Activated T-cell treated with anti-CD3 and anti-CD28 coated beads, Interleukin-2, amount 50 U/mL, for 4 hours (primary cell): ENCODE measurements at regions not wholly inside any gene's neighbourhood (a gene's known extent, or its start where the extent isn't known, plus 50 kb on each side); places are given as distances from the start of the nearest gene placed in this dataset.
A peak's percentile ranks its signal among the peaks of the same experiment; 100 is the strongest.

ENCODE experiments used
- ATAC-seq, 2 donors: fragments of 200-7000 bp; cut with Tn5 transposase; one replicate each; pipeline ENCODE4 v1.10.0; 2021
- DNase-seq: peaks from one replicate; pipeline ENCODE4 v3.0.0-alpha.2; 2020
- H3K27me3 Mint-ChIP-seq: one replicate; pipeline ENCODE4 v1.8.0; 2021; ENCODE audit warnings: low read depth, mixed read lengths
- H3K36me3 Mint-ChIP-seq: one replicate; pipeline ENCODE4 v1.8.0; 2022; ENCODE audit warnings: mixed read lengths; ENCODE audit not compliant: insufficient read depth
- H3K4me1 Mint-ChIP-seq: one replicate; pipeline ENCODE4 v1.8.0; 2021; ENCODE audit warnings: low read depth, mixed read lengths
- H3K4me3 Mint-ChIP-seq: one replicate; pipeline ENCODE4 v1.8.0; 2021; ENCODE audit warnings: mild to moderate bottlenecking, moderate library complexity, mixed read lengths
- H3K9me3 Mint-ChIP-seq: one replicate; pipeline ENCODE4 v1.8.0; 2021; ENCODE audit warnings: mixed read lengths

- DNase-seq: no peak
- no peaks in the 10 kb centered on the region for H3K36me3 Mint-ChIP-seq
- H3K9me3 Mint-ChIP-seq: no peaks in the 10 kb centered on the region
- no peaks in the 10 kb centered on the region for H3K4me1 Mint-ChIP-seq
- ATAC-seq: no peak
- H3K4me3 Mint-ChIP-seq: no peak overlapping the region
- peaks cover 12% of the 10 kb centered on the region for H3K27me3 Mint-ChIP-seq
Measured at GRCh38 chr17:73939806-73940205, 263.7 kb upstream of the RPL38 start.

GRCh38 chr17:73940511-73940910 lies 263.0 kb upstream of the RPL38 start:
- no peak overlapping the region for H3K4me3 Mint-ChIP-seq
- H3K27me3 Mint-ChIP-seq: peaks cover 16% of the 10 kb centered on the region
- H3K4me1 Mint-ChIP-seq: no peaks in the 10 kb centered on the region
- H3K9me3 Mint-ChIP-seq: no peaks in the 10 kb centered on the region
- ATAC-seq (no peak), DNase-seq (no peak)
- H3K36me3 Mint-ChIP-seq: no peaks in the 10 kb centered on the region

GRCh38 chr17:73941919-73942530 lies 261.5 kb upstream of the RPL38 start:
- Mint-ChIP-seq H3K27me3 (peaks cover 18% of the 10 kb centered on the region), H3K4me1 (no peaks in the 10 kb centered on the region), H3K36me3 (no peaks in the 10 kb centered on the region), H3K4me3 (no peak overlapping the region), H3K9me3 (no peaks in the 10 kb centered on the region)
- ATAC-seq: no peak
- no peak for DNase-seq

- ATAC-seq (no peak), DNase-seq (no peak)
- Mint-ChIP-seq H3K9me3 (no peaks in the 10 kb centered on the region), H3K4me1 (no peaks in the 10 kb centered on the region), H3K36me3 (no peaks in the 10 kb centered on the region), H3K4me3 (no peak overlapping the region), H3K27me3 (peaks cover 22% of the 10 kb centered on the region)
Measured at GRCh38 chr17:73942703-73943415, 260.6 kb upstream of the RPL38 start.

- Mint-ChIP-seq H3K36me3 (no peaks in the 10 kb centered on the region), H3K4me3 (no peak overlapping the region), H3K9me3 (no peaks in the 10 kb centered on the region), H3K4me1 (no peaks in the 10 kb centered on the region), H3K27me3 (peaks cover 22% of the 10 kb centered on the region)
- ATAC-seq (no peak), DNase-seq (no peak)
Measured at GRCh38 chr17:73943416-73944110, 259.9 kb upstream of the RPL38 start.

- Mint-ChIP-seq H3K9me3 (no peaks in the 10 kb centered on the region), H3K36me3 (no peaks in the 10 kb centered on the region), H3K4me1 (no peaks in the 10 kb centered on the region), H3K27me3 (peaks cover 22% of the 10 kb centered on the region), H3K4me3 (no peak overlapping the region)
- no peak for ATAC-seq
- DNase-seq: no peak
Measured at GRCh38 chr17:73944366-73944765, 259.1 kb upstream of the RPL38 start.

GRCh38 chr17:73947281-73947965 lies 256.1 kb upstream of the RPL38 start:
- Mint-ChIP-seq H3K36me3 (no peaks in the 10 kb centered on the region), H3K4me3 (no peak overlapping the region), H3K9me3 (no peaks in the 10 kb centered on the region), H3K4me1 (peaks cover 3% of the 10 kb centered on the region), H3K27me3 (peaks cover 27% of the 10 kb centered on the region)
- ATAC-seq (no peak), DNase-seq (no peak)

- Mint-ChIP-seq H3K36me3 (no peaks in the 10 kb centered on the region), H3K27me3 (peaks cover 27% of the 10 kb centered on the region), H3K9me3 (no peaks in the 10 kb centered on the region), H3K4me1 (peaks cover 3% of the 10 kb centered on the region), H3K4me3 (no peak overlapping the region)
- no peak for DNase-seq
- ATAC-seq: no peak
Measured at GRCh38 chr17:73947966-73948355, 255.5 kb upstream of the RPL38 start.

GRCh38 chr17:73949903-73950592 lies 253.4 kb upstream of the RPL38 start:
- DNase-seq (no peak), ATAC-seq (no peak)
- Mint-ChIP-seq H3K4me3 (no peak overlapping the region), H3K9me3 (no peaks in the 10 kb centered on the region), H3K4me1 (peaks cover 3% of the 10 kb centered on the region), H3K27me3 (peaks cover 22% of the 10 kb centered on the region), H3K36me3 (no peaks in the 10 kb centered on the region)

GRCh38 chr17:73950593-73950914 lies 252.9 kb upstream of the RPL38 start:
- DNase-seq (no peak), ATAC-seq (no peak)
- peaks cover 20% of the 10 kb centered on the region for H3K27me3 Mint-ChIP-seq
- no peaks in the 10 kb centered on the region for H3K36me3 Mint-ChIP-seq
- H3K9me3 Mint-ChIP-seq: no peaks in the 10 kb centered on the region
- no peak overlapping the region for H3K4me3 Mint-ChIP-seq
- H3K4me1 Mint-ChIP-seq: peaks cover 3% of the 10 kb centered on the region

GRCh38 chr17:73952082-73952479 lies 251.4 kb upstream of the RPL38 start:
- ATAC-seq: peak in 1 of 2 donors; percentile 9

GRCh38 chr17:73952480-73953205 lies 250.8 kb upstream of the RPL38 start:
- no peaks in the 10 kb centered on the region for H3K36me3 Mint-ChIP-seq
- peak; percentile 28 for DNase-seq
- H3K27me3 Mint-ChIP-seq: peaks cover 15% of the 10 kb centered on the region
- ATAC-seq: peak; percentile 70 to 75
- peak overlapping the region; percentile 32 for H3K4me3 Mint-ChIP-seq
- H3K4me1 Mint-ChIP-seq: peaks cover 3% of the 10 kb centered on the region
- H3K9me3 Mint-ChIP-seq: no peaks in the 10 kb centered on the region

More at GRCh38 chr17:73952082-73952479, 251.4 kb upstream of the RPL38 start:
- Mint-ChIP-seq H3K9me3 (no peaks in the 10 kb centered on the region), H3K4me3 (peak overlapping the region; percentile 32), H3K36me3 (no peaks in the 10 kb centered on the region), H3K4me1 (peaks cover 3% of the 10 kb centered on the region), H3K27me3 (peaks cover 18% of the 10 kb centered on the region)
- no peak for DNase-seq

- H3K4me3 Mint-ChIP-seq: no peak overlapping the region
- H3K9me3 Mint-ChIP-seq: no peaks in the 10 kb centered on the region
- H3K4me1 Mint-ChIP-seq: peaks cover 3% of the 10 kb centered on the region
- DNase-seq (no peak), ATAC-seq (peak in 1 of 2 donors; percentile 13)
- no peaks in the 10 kb centered on the region for H3K36me3 Mint-ChIP-seq
- peaks cover 11% of the 10 kb centered on the region for H3K27me3 Mint-ChIP-seq
Measured at GRCh38 chr17:73953206-73954033, 250.1 kb upstream of the RPL38 start.
